GM23338 (cell line): ENCODE measurements at regions not wholly inside any gene's neighbourhood (a gene's known extent, or its start where the extent isn't known, plus 50 kb on each side); places are given as distances from the start of the nearest gene placed in this dataset.

ENCODE experiments used
- ATAC-seq: fragments of 200-7000 bp; cut with Tn5 transposase; 3 replicates; pipeline ENCODE4 v1.9.1; 2020
- DNase-seq: peaks from one replicate; pipeline ENCODE4 v3.0.0-alpha.2; 2015; ENCODE audit warnings: low spot score
- H2AFZ ChIP-seq: fragments of 200-600 bp; sonication (generic); 2 replicates; pipeline ENCODE4 v1.8.0; 2016; ENCODE audit warnings: antibody characterized with exemption, mild to moderate bottlenecking, moderate library complexity
- H3F3A ChIP-seq: fragments of 200-600 bp; sonication (generic); replicated peaks from 2 replicates; pipeline ENCODE4 v1.8.0; 2017; ENCODE audit warnings: antibody characterized with exemption, mixed run types, low read depth
- H3K27ac ChIP-seq: fragments of 200-600 bp; sonication (generic); 2 replicates; pipeline ENCODE4 v1.6.1; 2016; ENCODE audit warnings: low read depth
- H3K27me3 ChIP-seq: fragments of 200-600 bp; sonication (generic); 2 replicates; pipeline ENCODE4 v1.8.0; 2016; ENCODE audit warnings: mild to moderate bottlenecking, mixed run types, moderate library complexity; ENCODE audit not compliant: insufficient read depth
- H3K36me3 ChIP-seq: fragments of 200-600 bp; sonication (generic); 2 replicates; pipeline ENCODE4 v1.8.0; 2016; ENCODE audit warnings: mild to moderate bottlenecking; ENCODE audit not compliant: insufficient read depth
- H3K4me1 ChIP-seq: fragments of 200-600 bp; sonication (generic); 2 replicates; pipeline ENCODE4 v1.8.0; 2016; ENCODE audit warnings: mild to moderate bottlenecking, moderate library complexity; ENCODE audit not compliant: insufficient read depth
- H3K4me2 ChIP-seq: fragments of 200-600 bp; sonication (generic); 2 replicates; pipeline ENCODE4 v1.7.1; 2017; ENCODE audit warnings: mixed run types
- H3K4me3 ChIP-seq: fragments of 200-600 bp; sonication (generic); 2 replicates; pipeline ENCODE4 v1.6.1; 2016; ENCODE audit warnings: mixed run types
- H3K79me2 ChIP-seq: fragments of 200-600 bp; sonication (generic); replicated peaks from 2 replicates; pipeline ENCODE4 v1.8.0; 2017; ENCODE audit warnings: mild to moderate bottlenecking; ENCODE audit not compliant: insufficient read depth
- H3K9me2 ChIP-seq: fragments of 200-600 bp; sonication (generic); 2 replicates; pipeline ENCODE4 v1.8.0; 2017; ENCODE audit not compliant: insufficient read depth
- H4K20me1 ChIP-seq: fragments of 200-600 bp; sonication (generic); replicated peaks from 2 replicates; pipeline ENCODE4 v1.8.0; 2017; ENCODE audit warnings: mild to moderate bottlenecking; ENCODE audit not compliant: insufficient read depth
- H3K27ac Mint-ChIP-seq: 2 replicates; pipeline ENCODE4 v1.8.0; 2020; ENCODE audit warnings: inconsistent platforms, mild to moderate bottlenecking, moderate library complexity, mixed read lengths
- H3K27me3 Mint-ChIP-seq: 3 replicates; pipeline ENCODE4 v1.8.0; 2022; ENCODE audit warnings: low read depth, mild to moderate bottlenecking, moderate library complexity, mixed read lengths, inconsistent platforms; ENCODE audit not compliant: insufficient read depth, poor library complexity
- H3K36me3 Mint-ChIP-seq: 3 replicates; pipeline ENCODE4 v1.8.0; 2021; ENCODE audit warnings: low read depth, mild to moderate bottlenecking, inconsistent platforms, moderate library complexity, mixed read lengths
- H3K4me1 Mint-ChIP-seq: 3 replicates; pipeline ENCODE4 v1.8.0; 2020; ENCODE audit warnings: mild to moderate bottlenecking, inconsistent platforms, mixed read lengths
- H3K4me3 Mint-ChIP-seq: 3 replicates; pipeline ENCODE4 v1.8.0; 2021; ENCODE audit warnings: moderate library complexity, mild to moderate bottlenecking, inconsistent platforms, mixed read lengths
- H3K9me3 Mint-ChIP-seq: 3 replicates; pipeline ENCODE4 v1.8.0; 2020; ENCODE audit warnings: moderate library complexity, mild to moderate bottlenecking, inconsistent platforms, mixed read lengths
- CTCF ChIP-seq, 2 experiments: fragments of 200-600 bp in 1 of 2; sonication (generic) in 1 of 2; conservative IDR thresholded peaks; 2 replicates each; pipeline versions ENCODE4 v1.5.1 to v1.6.1; 2016 to 2017; ENCODE audit warnings: antibody characterized with exemption in 2 of 2, low read depth in 2 of 2, mild to moderate bottlenecking in 2 of 2, moderate library complexity in 1 of 2
- EZH2 ChIP-seq: fragments of 200-600 bp; sonication (generic); IDR thresholded peaks from one replicate; pipeline ENCODE4 v1.8.0; 2017; ENCODE audit warnings: antibody characterized with exemption, mild to moderate bottlenecking, low read depth; ENCODE audit not compliant: unreplicated experiment
- EZH2phosphoT487 ChIP-seq: fragments of 200-600 bp; sonication (generic); IDR thresholded peaks from one replicate; pipeline ENCODE4 v1.8.1; 2018; ENCODE audit warnings: antibody characterized with exemption; ENCODE audit not compliant: unreplicated experiment
- NANOG ChIP-seq: IDR thresholded peaks from 2 replicates; pipeline ENCODE4 v1.6.1; 2016; ENCODE audit warnings: antibody characterized with exemption, borderline replicate concordance
- ZNF114 ChIP-seq: fragments of 250-450 bp; sonication (Bioruptor Pico); IDR thresholded peaks from 2 replicates; pipeline ENCODE4 v1.5.0; 2020; ENCODE audit warnings: mild to moderate bottlenecking, moderate library complexity
- ZNF331 ChIP-seq: fragments of 250-450 bp; sonication (Bioruptor Pico); IDR thresholded peaks from 2 replicates; pipeline ENCODE4 v1.5.0; 2020; ENCODE audit warnings: low read depth, mild to moderate bottlenecking, moderate library complexity
- ZNF462 ChIP-seq: fragments of 250-450 bp; sonication (Bioruptor Pico); IDR thresholded peaks from 2 replicates; pipeline ENCODE4 v1.5.0; 2020; ENCODE audit warnings: mild to moderate bottlenecking, moderate library complexity

- no peak for TF ChIP-seq ZNF114 (CRISPR knock-in tag)
- no peak for TF ChIP-seq CTCF (conservative IDR thresholded peaks at IDR 0.05; ENCODE audit: low read depth in 2 of 2)
- no peak for TF ChIP-seq NANOG
- TF ChIP-seq EZH2phosphoT487 = no peak
- no peak for TF ChIP-seq ZNF331 (CRISPR knock-in tag)
- no peak for TF ChIP-seq ZNF462 (CRISPR knock-in tag)
- TF ChIP-seq EZH2 = no peak
- no peaks in the 10 kb centered on the region for H3K79me2 ChIP-seq
- no peaks in the 10 kb centered on the region for H3F3A ChIP-seq
- 0 out of 2 replicates have a peak, but pooled peaks cover 2% of the 10 kb centered on the region for H3K4me1 ChIP-seq
- no peak overlapping the region for H2AFZ ChIP-seq
- H3K4me3 ChIP-seq = no peak overlapping the region
- no peaks in the 10 kb centered on the region for H3K36me3 ChIP-seq
- H3K27ac Mint-ChIP-seq = peak overlapping the region; percentile 45
- H3K27ac ChIP-seq = no peak overlapping the region
- no peaks in the 10 kb centered on the region for H3K27me3 Mint-ChIP-seq
- peaks cover 45% of the 10 kb centered on the region for H3K4me1 Mint-ChIP-seq
- DNase-seq (no peak), ATAC-seq (no peak)
- peaks cover 3% of the 10 kb centered on the region; the same call in 1 of the 3 replicates for H3K36me3 Mint-ChIP-seq
- no peak overlapping the region for H3K4me3 Mint-ChIP-seq
- H3K4me2 ChIP-seq = no peak overlapping the region
- H4K20me1 ChIP-seq = no peaks in the 10 kb centered on the region
- H3K27me3 ChIP-seq = no peaks in the 10 kb centered on the region
- no peaks in the 10 kb centered on the region for H3K9me2 ChIP-seq
- H3K9me3 Mint-ChIP-seq = no peaks in the 10 kb centered on the region; the same call in 2 of the 3 replicates
These were observed 216.1 kb downstream of the HTR7 start for GRCh38 chr10:90641731-90642130.
